Spleen (tissue), 11 donors: ENCODE measurements at regions not wholly inside any gene's neighbourhood (a gene's known extent, or its start where the extent isn't known, plus 50 kb on each side); places are given as distances from the start of the nearest gene placed in this dataset.
"Not testable (repeated sequence)": the region's sequence is repeated elsewhere in the genome, so short reads cannot be mapped to it uniquely, and the experiment has no call there.

Experiments used
- DNase-seq: peaks from one replicate; pipeline ENCODE4 v3.0.0-alpha.2; 2020
- H3K27ac ChIP-seq, 8 donors: fragments of 200-600 bp; sonication (generic) in 7 of 8; 1 replicate in 4 of 8; 2 replicates in 4 of 8; pipeline versions ENCODE4 v1.5.0 to v1.8.0; 2016 to 2021; ENCODE audit warnings: inconsistent platforms in 4 of 8, mild to moderate bottlenecking in 4 of 8, moderate library complexity in 1 of 8
- H3K27me3 ChIP-seq, 7 donors: fragments of 200-600 bp; sonication (generic) in 6 of 7; replicated peaks in 1 of 7; 1 replicate in 4 of 7; 2 replicates in 3 of 7; pipeline versions ENCODE4 v1.5.0 to v1.8.0; 2016 to 2021; ENCODE audit warnings: inconsistent platforms in 3 of 7, mild to moderate bottlenecking in 1 of 7
- H3K36me3 ChIP-seq, 6 donors: fragments of 200-600 bp; sonication (generic) in 5 of 6; 1 replicate in 4 of 6; 2 replicates in 2 of 6; pipeline versions ENCODE4 v1.5.0 to v1.8.0; 2016 to 2021; ENCODE audit warnings: inconsistent platforms in 2 of 6
- H3K4me1 ChIP-seq, 6 donors: fragments of 200-600 bp; sonication (generic) in 5 of 6; 1 replicate in 3 of 6; 2 replicates in 3 of 6; pipeline versions ENCODE4 v1.5.0 to v1.8.0; 2016 to 2021; ENCODE audit warnings: inconsistent platforms in 3 of 6
- H3K4me3 ChIP-seq, 8 donors: fragments of 200-600 bp; sonication (generic) in 7 of 8; 1 replicate in 4 of 8; 2 replicates in 4 of 8; pipeline versions ENCODE4 v1.5.0 to v1.8.0; 2016 to 2021; ENCODE audit warnings: inconsistent platforms in 4 of 8, mild to moderate bottlenecking in 4 of 8, moderate library complexity in 2 of 8
- H3K9me3 ChIP-seq, 8 donors: fragments of 200-600 bp; sonication (generic) in 7 of 8; 1 replicate in 4 of 8; 2 replicates in 4 of 8; pipeline versions ENCODE4 v1.5.0 to v1.8.0; 2016 to 2021; ENCODE audit warnings: inconsistent platforms in 4 of 8
- POLR2A ChIP-seq, 3 donors: fragments of 450-650 bp; IDR thresholded peaks; one replicate each; pipeline ENCODE4 v1.5.1; 2017; ENCODE audit warnings: antibody characterized with exemption in 3 of 3, mild to moderate bottlenecking in 1 of 3
- POLR2AphosphoS5 ChIP-seq, 3 donors: sonication (generic); formaldehyde crosslinking; IDR thresholded peaks; one replicate each; pipeline ENCODE4 v1.5.1; 2017; ENCODE audit warnings: antibody characterized with exemption in 3 of 3
- WGBS, 5 donors: extraction: QIAGEN DNeasy Blood & Tissue Kit in 3 of 5; methylation state at CpG; one replicate each; pipeline versions ENCODE4 v1.1.5 to v1.1.7; 2013 to 2018; 5-methylcytosine and 5-hydroxymethylcytosine counted together
- intact Hi-C: fragments of 100-400 bp; cut with DNase I; formaldehyde crosslinking; loops from one replicate; pipeline ENCODE4 v1.15.0; 2023; ENCODE audit warnings: low total_unique reads
- TF ChIP-seq, protein P1 (sequence below), 11 experiments: fragments of 200-600 bp in 7 of 11; fragments of 450-650 bp in 4 of 11; sonication (generic) in 4 of 11; IDR thresholded peaks in 8 of 11; conservative IDR thresholded peaks in 3 of 11; 1 replicate in 7 of 11; 2 replicates in 4 of 11; pipeline versions ENCODE4 v1.4.0 to v1.8.0; 2016 to 2021; ENCODE audit warnings: antibody characterized with exemption in 11 of 11, inconsistent platforms in 4 of 11, mild to moderate bottlenecking in 1 of 11
- donor health status: healthy with polysubstance abuse.
- donor health status: DM: no; HTN: no; CAD: no; lungs with moderate emphysema.
- donor health status: DM: no; HTN: no; CAD: no.
- donor health status: Bipolar disorder and iron deficiency.
- donor health status: healthy.
- donor health status: DM: no; HTN: no; CAD: no.
- donor health status: DM: yes; HTN: yes; CAD: no.

DNA sequence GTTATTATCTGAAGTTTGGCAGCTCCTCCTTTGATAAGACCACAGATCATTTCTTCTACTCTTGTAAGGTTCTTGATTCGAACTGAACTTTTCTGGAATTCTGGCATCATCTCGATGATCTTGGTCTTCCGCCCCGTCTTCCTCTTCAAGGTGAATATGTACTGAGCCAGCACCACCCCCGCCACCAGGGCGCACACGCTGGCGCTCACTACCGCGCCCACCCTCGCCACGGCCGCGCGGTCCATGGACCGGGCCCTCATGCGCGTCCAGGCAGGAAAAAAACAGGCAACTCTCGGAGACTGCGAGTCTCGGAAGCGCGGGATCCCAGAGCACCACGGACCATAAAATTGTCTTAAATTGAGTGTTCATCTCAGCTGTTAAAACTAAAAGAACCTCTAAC, 458.4 kb upstream of the NDST3 start:
- Histone ChIP-seq H3K27me3 (no peaks in the 10 kb centered on the region), H3K27ac (no peak overlapping the region), H3K9me3 (no peaks in the 10 kb centered on the region), H3K4me1 (no peaks in the 10 kb centered on the region), H3K36me3 (no peaks in the 10 kb centered on the region), H3K4me3 (no peak overlapping the region)
- TF ChIP-seq POLR2AphosphoS5 (IDR thresholded peaks at IDR 0.05) (no peak), POLR2A (IDR thresholded peaks at IDR 0.05) (no peak)
- TF ChIP-seq, protein P1, sequence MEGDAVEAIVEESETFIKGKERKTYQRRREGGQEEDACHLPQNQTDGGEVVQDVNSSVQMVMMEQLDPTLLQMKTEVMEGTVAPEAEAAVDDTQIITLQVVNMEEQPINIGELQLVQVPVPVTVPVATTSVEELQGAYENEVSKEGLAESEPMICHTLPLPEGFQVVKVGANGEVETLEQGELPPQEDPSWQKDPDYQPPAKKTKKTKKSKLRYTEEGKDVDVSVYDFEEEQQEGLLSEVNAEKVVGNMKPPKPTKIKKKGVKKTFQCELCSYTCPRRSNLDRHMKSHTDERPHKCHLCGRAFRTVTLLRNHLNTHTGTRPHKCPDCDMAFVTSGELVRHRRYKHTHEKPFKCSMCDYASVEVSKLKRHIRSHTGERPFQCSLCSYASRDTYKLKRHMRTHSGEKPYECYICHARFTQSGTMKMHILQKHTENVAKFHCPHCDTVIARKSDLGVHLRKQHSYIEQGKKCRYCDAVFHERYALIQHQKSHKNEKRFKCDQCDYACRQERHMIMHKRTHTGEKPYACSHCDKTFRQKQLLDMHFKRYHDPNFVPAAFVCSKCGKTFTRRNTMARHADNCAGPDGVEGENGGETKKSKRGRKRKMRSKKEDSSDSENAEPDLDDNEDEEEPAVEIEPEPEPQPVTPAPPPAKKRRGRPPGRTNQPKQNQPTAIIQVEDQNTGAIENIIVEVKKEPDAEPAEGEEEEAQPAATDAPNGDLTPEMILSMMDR (IDR thresholded peaks at IDR 0.05 in 8 of 11, conservative IDR thresholded peaks at IDR 0.05 in 3 of 11), result no peak
- intact Hi-C loops, result no loop called here
- DNase-seq, result no peak
- 89 to 97% (median 93%) methylated on average over 23 to 24 of the region's 24 CpGs for WGBS, 5 donors

DNA sequence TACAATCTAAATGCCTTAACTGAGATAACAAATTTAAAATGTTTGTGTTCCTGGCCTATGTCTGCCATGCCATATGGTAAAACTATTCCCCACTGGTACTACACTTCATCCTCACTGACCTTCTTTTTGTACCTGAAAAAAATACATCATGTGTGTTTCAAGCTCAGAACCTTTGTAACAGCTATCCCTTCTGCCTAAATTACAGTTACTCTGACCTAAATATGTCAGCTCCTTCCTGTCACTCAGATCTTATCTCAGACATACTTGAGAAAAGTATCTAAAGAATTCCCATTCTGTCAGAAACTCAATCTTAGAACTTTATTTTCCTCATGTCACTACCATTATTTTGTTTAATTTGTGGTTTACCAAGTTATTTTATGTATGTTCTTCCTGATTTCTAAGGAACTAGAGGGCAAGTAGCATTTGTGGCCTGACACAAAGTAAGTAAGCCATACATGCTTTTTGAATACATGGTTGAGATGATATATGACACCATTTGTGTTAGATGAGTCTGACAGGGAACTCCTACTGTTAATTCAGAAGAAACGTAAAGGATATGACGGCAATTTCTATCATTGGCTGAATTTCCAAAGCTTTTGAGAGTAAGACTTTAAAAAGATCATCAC, 456.5 kb upstream of the NDST3 start:
- WGBS, 5 donors, result 33 to 56% (median 35%) methylated on average over 2 of the region's 2 CpGs
- DNase-seq, result no peak
- intact Hi-C loops, result no loop called here
- H3K27me3 ChIP-seq, result no peaks in the 10 kb centered on the region
- H3K27ac ChIP-seq, result no peak overlapping the region
- no peak overlapping the region for H3K4me3 ChIP-seq
- no peaks in the 10 kb centered on the region for H3K9me3 ChIP-seq
- no peaks in the 10 kb centered on the region for H3K36me3 ChIP-seq
- TF ChIP-seq POLR2AphosphoS5 (IDR thresholded peaks at IDR 0.05) (no peak), POLR2A (IDR thresholded peaks at IDR 0.05) (no peak)
- TF ChIP-seq, protein P1 (IDR thresholded peaks at IDR 0.05 in 8 of 11, conservative IDR thresholded peaks at IDR 0.05 in 3 of 11), result no peak
- no peaks in the 10 kb centered on the region for H3K4me1 ChIP-seq

DNA sequence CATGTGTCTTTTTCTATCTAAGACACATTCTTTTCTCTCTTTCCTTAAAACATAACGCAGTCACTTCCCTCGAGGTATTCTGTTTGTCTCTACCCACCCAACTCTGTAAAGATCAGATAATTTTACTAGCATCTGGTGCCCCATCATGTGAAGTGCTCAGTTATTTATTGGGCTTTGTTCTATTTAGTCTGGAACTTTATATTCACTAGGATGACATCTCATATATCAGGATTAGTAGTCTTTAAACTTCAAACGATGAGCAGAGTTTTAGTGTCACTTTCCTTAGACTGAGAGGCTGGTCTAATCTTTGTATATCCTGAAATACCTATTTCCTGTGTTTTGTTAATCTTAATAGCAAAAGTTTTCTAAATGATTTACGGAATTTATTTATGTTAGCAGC, 445.5 kb upstream of the NDST3 start:
- H3K9me3 ChIP-seq, result no peaks in the 10 kb centered on the region
- WGBS, 5 donors, result 37 to 65% (median 46%) methylated on average over 4 of the region's 4 CpGs
- no peak for DNase-seq
- intact Hi-C loops, result no loop called here
- no peaks in the 10 kb centered on the region for H3K36me3 ChIP-seq
- TF ChIP-seq POLR2AphosphoS5 (IDR thresholded peaks at IDR 0.05) (no peak), POLR2A (IDR thresholded peaks at IDR 0.05) (no peak)
- TF ChIP-seq, protein P1 (IDR thresholded peaks at IDR 0.05 in 8 of 11, conservative IDR thresholded peaks at IDR 0.05 in 3 of 11), result no peak
- H3K27ac ChIP-seq, result no peak overlapping the region
- no peaks in the 10 kb centered on the region for H3K27me3 ChIP-seq
- no peaks in the 10 kb centered on the region for H3K4me1 ChIP-seq
- H3K4me3 ChIP-seq, result no peak overlapping the region

DNA sequence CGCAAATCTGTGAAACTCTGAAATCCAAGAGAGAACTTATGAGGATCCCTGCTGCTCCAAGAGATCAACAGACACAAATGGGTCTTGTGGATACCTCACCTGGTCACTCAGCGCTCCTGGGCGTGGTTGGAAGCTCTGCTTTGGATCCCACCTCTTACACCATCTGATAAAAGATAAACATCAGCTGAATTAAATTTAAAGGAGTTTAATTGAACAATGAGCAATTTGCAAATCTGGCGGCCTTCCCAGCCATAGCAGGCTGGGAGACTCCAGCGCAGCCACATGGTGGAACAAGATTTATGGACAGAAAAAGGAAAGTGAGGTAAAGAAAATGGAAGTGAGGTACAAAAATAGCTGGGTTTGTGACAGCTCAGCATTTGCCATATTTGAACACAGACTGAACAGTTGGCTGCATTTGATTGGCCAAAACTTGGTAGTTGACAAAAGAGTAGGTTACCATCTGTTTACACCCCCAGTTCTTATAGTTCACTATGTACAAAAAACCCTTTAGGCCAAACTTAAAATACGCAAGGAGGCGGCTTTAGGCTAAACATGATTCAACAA, 437.3 kb upstream of the NDST3 start:
- Histone ChIP-seq H3K4me1 (no peaks in the 10 kb centered on the region), H3K27me3 (no peaks in the 10 kb centered on the region), H3K9me3 (no peaks in the 10 kb centered on the region), H3K36me3 (no peaks in the 10 kb centered on the region), H3K4me3 (no peak overlapping the region), H3K27ac (no peak overlapping the region)
- intact Hi-C loops, result no loop called here
- TF ChIP-seq POLR2AphosphoS5 (IDR thresholded peaks at IDR 0.05) (no peak), POLR2A (IDR thresholded peaks at IDR 0.05) (no peak)
- TF ChIP-seq, protein P1 (IDR thresholded peaks at IDR 0.05 in 8 of 11, conservative IDR thresholded peaks at IDR 0.05 in 3 of 11), result no peak
- DNase-seq, result no peak
- WGBS, 5 donors, result 70 to 90% (median 83%) methylated on average over 7 of the region's 7 CpGs

DNA sequence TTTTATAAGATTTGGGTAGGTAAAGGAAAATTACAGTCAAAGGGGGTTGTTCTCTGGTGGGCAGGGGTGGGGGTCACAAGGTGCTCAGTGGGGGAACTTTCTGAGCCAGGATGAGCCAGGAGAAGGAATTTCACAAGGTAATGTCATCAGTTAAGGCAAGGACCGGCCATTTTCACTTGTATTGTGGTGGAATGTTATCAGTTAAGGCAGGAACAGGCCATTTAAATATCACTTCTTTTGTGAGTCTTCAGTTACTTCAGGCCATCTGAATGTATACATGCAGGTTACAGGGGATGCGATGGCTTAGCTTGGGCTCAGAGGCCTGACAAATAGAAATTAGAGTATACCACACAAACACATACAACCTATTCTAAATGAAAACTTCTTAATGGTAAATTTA, 434.9 kb upstream of the NDST3 start:
- H3K36me3 ChIP-seq, H3K27me3 ChIP-seq, DNase-seq, H3K4me3 ChIP-seq, intact Hi-C loops, H3K4me1 ChIP-seq, H3K27ac ChIP-seq, H3K9me3 ChIP-seq: not testable (repeated sequence)
- WGBS, 5 donors, result 83 to 92% (median 86%) methylated on average over 2 of the region's 2 CpGs

DNA sequence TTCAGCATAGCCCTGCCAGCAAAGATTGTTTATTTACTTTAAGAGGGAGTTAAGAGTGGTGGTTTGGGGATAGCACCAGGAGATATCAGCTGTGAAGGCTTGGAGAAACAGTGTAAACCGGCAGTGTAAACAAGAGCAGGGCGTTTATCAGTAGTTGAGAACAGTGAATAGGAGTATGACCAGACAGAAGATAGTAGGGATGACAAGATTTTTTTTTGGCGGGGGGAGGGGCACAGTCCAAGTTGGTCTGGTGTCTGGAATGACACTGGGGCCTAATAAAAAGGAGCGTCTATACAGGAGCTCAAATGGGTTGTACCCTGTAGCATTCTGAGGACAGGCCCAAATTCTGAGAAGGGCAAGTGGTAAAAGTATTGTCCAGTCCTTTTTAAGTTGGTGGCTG, 433.4 kb upstream of the NDST3 start:
- H3K9me3 ChIP-seq, H3K27ac ChIP-seq, H3K27me3 ChIP-seq, H3K4me1 ChIP-seq, DNase-seq, intact Hi-C loops, H3K36me3 ChIP-seq, H3K4me3 ChIP-seq: not testable (repeated sequence)
- WGBS, 5 donors, result 65 to 82% (median 79%) methylated on average over 4 of the region's 4 CpGs
